Activated CD8-positive, alpha-beta T cell treated with anti-CD3 and anti-CD28 coated beads for 36 hours (primary cell): ENCODE measurements at regions not wholly inside any gene's neighbourhood (a gene's known extent, or its start where the extent isn't known, plus 50 kb on each side); places are given as distances from the start of the nearest gene placed in this dataset.

Experiments
- ATAC-seq: fragments of 200-7000 bp; cut with Tn5 transposase; one replicate; pipeline ENCODE4 v1.10.0; 2021; ENCODE audit warnings: mild to moderate bottlenecking, moderate library complexity
- CTCF ChIA-PET: fragments of 350-600 bp; sonication (Branson Sonifier 250); formaldehyde crosslinking; loops from one replicate; lab custom pipeline; 2021; ENCODE audit warnings: antibody characterized with exemption; lab: Charles Lee
- POLR2A ChIA-PET: fragments of 350-600 bp; sonication (Branson Sonifier 250); formaldehyde crosslinking; loops from one replicate; lab custom pipeline; 2021; ENCODE audit warnings: antibody characterized with exemption; lab: Charles Lee
- DNase-seq: peaks from one replicate; pipeline ENCODE4 v3.0.0-alpha.2; 2020
- H3K27ac Mint-ChIP-seq: one replicate; pipeline ENCODE4 v1.8.0; 2021; ENCODE audit warnings: mild to moderate bottlenecking, mixed read lengths
- H3K27me3 Mint-ChIP-seq: one replicate; pipeline ENCODE4 v1.8.0; 2021; ENCODE audit warnings: mixed read lengths
- H3K36me3 Mint-ChIP-seq: one replicate; pipeline ENCODE4 v1.8.0; 2021; ENCODE audit warnings: low read depth, mixed read lengths
- H3K4me1 Mint-ChIP-seq: one replicate; pipeline ENCODE4 v1.8.0; 2021; ENCODE audit warnings: low read depth, mixed read lengths
- H3K4me3 Mint-ChIP-seq: one replicate; pipeline ENCODE4 v1.8.0; 2021; ENCODE audit warnings: mild to moderate bottlenecking, moderate library complexity, mixed read lengths
- H3K9me3 Mint-ChIP-seq: one replicate; pipeline ENCODE4 v1.8.0; 2021; ENCODE audit warnings: mixed read lengths
- CTCF ChIP-seq: fragments of 200-600 bp; IDR thresholded peaks from one replicate; pipeline ENCODE4 v1.8.0; 2022; ENCODE audit warnings: antibody characterized with exemption, mild to moderate bottlenecking
- intact Hi-C: fragments of 100-400 bp; cut with micrococcal nuclease; formaldehyde crosslinking; loops from one replicate; pipeline ENCODE4 v1.10.0; 2022

DNA sequence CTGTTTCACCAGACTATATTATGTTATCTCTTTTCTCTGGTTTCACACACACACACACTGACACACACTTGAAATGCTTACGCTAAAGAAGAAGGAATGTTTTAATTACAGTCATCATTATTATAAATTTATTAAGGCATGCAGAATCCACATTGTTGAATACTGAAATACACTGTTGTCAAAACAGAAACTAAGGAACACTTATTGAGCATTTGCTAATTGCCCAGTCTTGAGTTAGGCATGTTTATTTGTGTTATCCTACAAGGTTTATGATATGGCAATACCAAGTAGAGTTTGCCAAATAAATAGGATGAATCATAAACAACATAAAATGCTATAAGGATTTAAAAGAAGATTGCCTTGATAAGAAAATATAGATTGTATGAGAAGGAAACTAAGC lies 917.0 kb upstream of the PIK3C3 start:
- Mint-ChIP-seq H3K27me3 (no peaks in the 10 kb centered on the region), H3K36me3 (no peaks in the 10 kb centered on the region), H3K4me3 (no peak overlapping the region), H3K27ac (no peak overlapping the region), H3K9me3 (peaks cover 10% of the 10 kb centered on the region), H3K4me1 (no peaks in the 10 kb centered on the region)
- intact Hi-C loops = no loop called here
- TF ChIP-seq CTCF = no peak
- ATAC-seq (no peak), DNase-seq (no peak)
- ChIA-PET CTCF (no interaction called here), POLR2A (no interaction called here)

DNA sequence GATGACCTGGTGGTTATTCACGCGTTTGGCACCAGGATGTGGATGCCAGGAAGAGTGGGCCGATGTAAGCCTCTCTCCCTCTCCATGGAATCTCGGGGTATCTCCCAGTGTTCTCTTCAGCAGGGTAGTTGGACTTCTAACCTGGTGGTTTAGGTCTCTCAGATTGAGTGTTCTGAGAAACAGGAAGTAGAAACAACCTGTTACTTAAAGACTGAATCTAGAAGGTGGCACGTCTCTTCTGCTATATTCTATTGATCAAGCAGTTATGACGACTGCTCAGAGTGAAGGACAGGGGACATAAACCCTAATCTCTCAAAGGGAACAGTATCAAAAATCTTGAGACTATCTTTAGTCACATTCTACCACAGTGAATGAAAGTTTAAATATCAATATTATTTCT lies 918.7 kb upstream of the PIK3C3 start:
- Mint-ChIP-seq H3K27me3 (no peaks in the 10 kb centered on the region), H3K4me1 (no peaks in the 10 kb centered on the region), H3K4me3 (no peak overlapping the region), H3K27ac (no peak overlapping the region), H3K36me3 (no peaks in the 10 kb centered on the region), H3K9me3 (peaks cover 9% of the 10 kb centered on the region)
- ATAC-seq = no peak
- no peak for DNase-seq
- TF ChIP-seq CTCF = no peak
- CTCF ChIA-PET = no interaction called here
- POLR2A ChIA-PET = no interaction called here
- intact Hi-C loops = no loop called here

- H3K4me3 Mint-ChIP-seq = no peak overlapping the region
- TF ChIP-seq CTCF = no peak
- H3K27ac Mint-ChIP-seq = no peak overlapping the region
- DNase-seq (no peak), ATAC-seq (no peak)
- intact Hi-C loops = no loop called here
- ChIA-PET POLR2A (no interaction called here), CTCF (no interaction called here)
- peaks cover 9% of the 10 kb centered on the region for H3K9me3 Mint-ChIP-seq
- H3K27me3 Mint-ChIP-seq = no peaks in the 10 kb centered on the region
- no peaks in the 10 kb centered on the region for H3K4me1 Mint-ChIP-seq
- no peaks in the 10 kb centered on the region for H3K36me3 Mint-ChIP-seq
These were observed 920.6 kb upstream of the PIK3C3 start for GRCh38 chr18:41034413-41034812.

DNA sequence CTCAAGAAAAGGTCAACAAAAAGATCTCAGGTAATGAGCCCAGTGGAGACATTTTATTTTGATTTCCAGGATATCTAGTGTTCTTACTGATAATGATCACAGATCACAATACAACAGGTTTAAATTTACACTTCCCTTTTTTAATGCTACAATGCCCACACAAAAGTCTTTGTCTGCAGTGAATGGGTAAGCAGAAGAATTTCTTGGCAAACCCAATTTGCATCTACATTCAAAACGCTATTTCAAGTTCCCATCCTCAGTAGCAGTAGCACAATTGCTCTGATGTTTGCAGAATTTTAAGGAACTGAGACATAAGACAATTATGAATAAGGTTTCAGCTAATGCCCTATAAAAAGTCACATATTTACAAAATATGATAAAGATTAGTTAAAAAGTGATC lies 929.4 kb upstream of the PIK3C3 start:
- intact Hi-C loops = no loop called here
- H3K9me3 Mint-ChIP-seq = peaks cover 6% of the 10 kb centered on the region
- no peak overlapping the region for H3K27ac Mint-ChIP-seq
- no peak overlapping the region for H3K4me3 Mint-ChIP-seq
- CTCF ChIA-PET = no interaction called here
- DNase-seq = no peak
- no peaks in the 10 kb centered on the region for H3K27me3 Mint-ChIP-seq
- no peak for TF ChIP-seq CTCF
- H3K36me3 Mint-ChIP-seq = no peaks in the 10 kb centered on the region
- H3K4me1 Mint-ChIP-seq = no peaks in the 10 kb centered on the region
- POLR2A ChIA-PET = no interaction called here
- no peak for ATAC-seq

GRCh38 chr18:41024792-41025191 lies 930.2 kb upstream of the PIK3C3 start:
- no peak for TF ChIP-seq CTCF
- intact Hi-C loops = no loop called here
- Mint-ChIP-seq H3K4me1 (no peaks in the 10 kb centered on the region), H3K9me3 (peaks cover 6% of the 10 kb centered on the region), H3K27ac (no peak overlapping the region), H3K27me3 (no peaks in the 10 kb centered on the region), H3K4me3 (no peak overlapping the region), H3K36me3 (no peaks in the 10 kb centered on the region)
- ATAC-seq (no peak), DNase-seq (no peak)
- ChIA-PET CTCF (no interaction called here), POLR2A (no interaction called here)
